ENCODE measurements at regions not wholly inside any gene's neighbourhood (a gene's known extent, or its start where the extent isn't known, plus 50 kb on each side); places are given as distances from the start of the nearest gene placed in this dataset.

DNA sequence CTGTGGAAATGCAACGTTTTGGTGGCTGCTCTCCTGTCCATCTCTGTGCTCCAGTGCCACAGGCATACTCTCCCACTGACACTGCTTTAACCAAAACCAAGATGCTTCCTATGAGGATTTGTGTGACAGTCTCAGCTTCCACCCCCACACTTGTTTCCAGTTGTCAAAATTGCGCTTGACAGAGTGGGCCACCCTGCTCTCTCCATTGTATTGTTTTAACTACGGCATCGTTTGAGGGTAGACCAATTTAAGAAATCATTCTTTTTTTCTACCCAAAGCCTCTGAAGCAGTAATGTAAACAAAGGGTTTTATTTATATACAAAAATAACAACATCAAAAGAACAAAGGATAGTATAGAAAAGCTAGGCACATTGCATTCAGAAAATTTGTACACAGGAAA lies 178.0 kb downstream of the INHBA start:
- Mint-ChIP-seq H3K27me3 (ENCODE audit: low read depth) (no peaks in the 10 kb centered on the region), H3K9me3 (peaks cover 18% of the 10 kb centered on the region)

DNA sequence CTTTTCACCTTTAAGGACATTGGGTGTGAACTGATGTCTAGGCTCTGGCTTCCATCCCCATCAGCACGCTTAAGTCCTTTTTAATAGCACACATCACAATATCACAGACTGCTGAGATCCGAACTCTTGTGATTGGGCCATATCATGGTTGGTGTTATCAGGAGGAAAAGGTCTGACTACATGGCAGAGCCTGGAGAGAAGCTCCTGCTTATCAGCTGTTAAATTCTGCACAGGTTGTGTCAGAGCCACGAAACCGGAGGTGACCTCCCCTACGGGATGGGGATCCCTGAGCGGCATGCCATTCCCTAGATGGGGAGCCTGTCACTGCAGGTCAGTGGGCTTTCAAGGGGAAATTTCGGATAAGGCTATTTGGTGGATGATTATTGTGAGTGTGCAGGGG lies 182.4 kb downstream of the INHBA start:
- Mint-ChIP-seq H3K4me3 (no peak overlapping the region), H3K4me1 (ENCODE audit: low read depth) (no peaks in the 10 kb centered on the region), H3K9me3 (peaks cover 21% of the 10 kb centered on the region), H3K36me3 (ENCODE audit: insufficient read depth) (no peaks in the 10 kb centered on the region), H3K27me3 (ENCODE audit: low read depth) (no peaks in the 10 kb centered on the region)
- DNase-seq (no peak), ATAC-seq (no peak)

More for the DNA sequence above, 178.0 kb downstream of the INHBA start:
- ATAC-seq: no peak
- Mint-ChIP-seq H3K4me3 (no peak overlapping the region), H3K36me3 (ENCODE audit: insufficient read depth) (no peaks in the 10 kb centered on the region), H3K4me1 (ENCODE audit: low read depth) (no peaks in the 10 kb centered on the region)
- no peak for DNase-seq

DNA sequence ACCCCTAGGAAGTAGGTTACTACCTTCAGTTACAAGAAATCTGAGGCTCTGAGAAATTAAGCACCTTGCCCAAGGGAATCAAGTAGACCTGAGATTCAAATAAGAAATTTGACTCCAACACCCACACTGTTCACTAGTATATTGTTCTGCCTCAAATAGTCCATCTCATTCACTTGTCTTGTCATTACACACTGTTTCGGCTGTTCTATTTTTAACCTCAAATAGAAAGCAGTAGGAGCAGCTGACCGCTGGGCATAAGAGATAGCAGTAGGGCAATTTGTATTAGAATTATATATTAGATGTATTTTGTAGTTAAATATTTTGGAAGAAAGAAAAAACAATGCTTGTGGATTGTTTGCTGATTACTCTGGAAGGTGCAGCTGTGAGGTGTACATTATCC lies 185.1 kb downstream of the INHBA start:
- no peak overlapping the region for H3K4me3 Mint-ChIP-seq

DNA sequence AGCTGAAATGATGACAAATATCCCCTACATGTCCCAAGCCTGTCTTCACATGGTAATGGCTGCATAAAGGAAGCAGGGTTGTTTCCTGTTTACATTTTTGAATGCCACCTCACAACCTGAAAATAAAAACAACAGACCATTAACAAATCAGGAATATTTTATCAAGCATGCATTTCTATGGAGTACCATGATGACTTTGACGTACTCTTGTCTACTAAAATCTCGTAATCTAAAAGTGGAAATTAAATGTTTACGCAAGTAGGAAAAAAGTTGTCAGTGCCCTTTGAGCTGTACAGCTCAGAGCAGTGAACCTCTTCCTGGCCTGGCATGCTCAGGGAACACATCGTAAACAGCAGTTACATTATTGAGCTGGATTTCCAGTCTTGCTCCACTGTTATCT lies 194.1 kb downstream of the INHBA start:
- Mint-ChIP-seq H3K27me3 (ENCODE audit: low read depth) (no peaks in the 10 kb centered on the region), H3K9me3 (peaks cover 7% of the 10 kb centered on the region), H3K36me3 (ENCODE audit: insufficient read depth) (no peaks in the 10 kb centered on the region), H3K4me3 (no peak overlapping the region), H3K4me1 (ENCODE audit: low read depth) (no peaks in the 10 kb centered on the region)
- no peak for DNase-seq
- no peak for ATAC-seq

More for the DNA sequence above, 185.1 kb downstream of the INHBA start:
- Mint-ChIP-seq H3K27me3 (ENCODE audit: low read depth) (no peaks in the 10 kb centered on the region), H3K36me3 (ENCODE audit: insufficient read depth) (no peaks in the 10 kb centered on the region), H3K9me3 (peaks cover 8% of the 10 kb centered on the region), H3K4me1 (ENCODE audit: low read depth) (no peaks in the 10 kb centered on the region)
- DNase-seq (no peak), ATAC-seq (no peak)

DNA sequence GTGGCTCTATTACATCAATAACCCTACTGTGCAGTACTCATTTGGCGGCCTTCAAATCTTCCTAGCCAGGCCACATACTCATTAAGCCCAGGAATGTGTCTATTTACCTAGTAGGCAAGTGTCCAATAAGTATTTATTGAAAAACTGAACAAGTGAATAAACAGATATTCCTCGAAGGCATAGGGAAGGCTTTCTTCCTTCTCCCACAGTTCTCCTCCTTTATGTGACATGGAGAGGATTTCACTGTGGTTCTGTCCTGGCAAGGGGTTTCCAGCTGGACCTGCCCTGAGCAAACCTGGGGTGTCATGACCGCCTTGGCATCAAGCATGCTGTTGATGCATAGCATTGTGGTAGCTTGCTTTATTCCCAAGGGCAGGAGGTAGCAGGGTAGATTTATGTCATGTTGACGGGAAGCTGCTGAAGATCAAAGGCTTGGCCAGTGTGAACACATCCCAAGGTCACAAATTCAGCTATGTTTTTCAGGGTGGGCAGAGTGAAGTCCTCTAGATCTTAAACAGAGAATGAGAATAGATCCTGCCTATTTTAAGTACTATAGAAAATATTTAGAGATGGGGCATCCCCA lies 195.1 kb downstream of the INHBA start:
- Mint-ChIP-seq H3K4me3 (no peak overlapping the region), H3K36me3 (ENCODE audit: insufficient read depth) (no peaks in the 10 kb centered on the region), H3K27me3 (ENCODE audit: low read depth) (no peaks in the 10 kb centered on the region), H3K9me3 (peaks cover 7% of the 10 kb centered on the region), H3K4me1 (ENCODE audit: low read depth) (no peaks in the 10 kb centered on the region)
- DNase-seq (no peak), ATAC-seq (no peak)

DNA sequence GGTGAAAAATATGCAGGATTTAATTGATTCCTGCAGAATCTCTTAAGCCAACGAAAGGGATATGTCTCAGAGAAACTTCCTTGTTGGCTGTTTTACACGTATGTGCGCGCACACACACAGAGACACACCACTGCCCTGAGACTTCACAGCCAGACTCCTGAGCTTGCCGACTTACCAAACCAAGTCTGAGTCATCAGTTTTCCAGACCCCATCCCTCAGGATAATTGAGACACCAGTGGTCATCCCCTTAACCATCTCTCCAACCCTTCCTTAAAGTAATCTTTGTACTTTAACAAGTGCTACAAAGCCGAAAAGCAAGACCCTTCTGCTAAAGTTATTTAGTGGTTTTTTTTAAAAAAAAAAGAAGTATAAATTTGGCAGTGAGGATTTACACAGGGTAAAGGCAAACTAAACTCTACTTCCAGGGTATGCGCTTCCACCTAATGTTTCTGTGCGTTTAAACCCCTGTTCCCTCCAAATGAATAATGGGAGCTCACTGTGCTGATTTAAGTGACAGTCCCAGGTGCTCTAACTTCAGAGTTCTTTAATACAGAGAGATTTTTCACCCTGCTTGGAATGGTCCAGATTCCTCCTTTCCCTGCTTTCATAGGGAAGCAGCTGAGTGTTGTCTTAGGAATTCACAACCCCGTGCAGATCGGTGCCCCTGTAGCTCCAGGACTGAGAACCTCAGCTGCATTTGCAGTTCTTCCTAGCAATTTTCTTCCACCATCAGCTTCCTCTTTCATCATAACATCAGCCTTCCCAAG lies 198.5 kb downstream of the INHBA start:
- ATAC-seq: no peak

DNA sequence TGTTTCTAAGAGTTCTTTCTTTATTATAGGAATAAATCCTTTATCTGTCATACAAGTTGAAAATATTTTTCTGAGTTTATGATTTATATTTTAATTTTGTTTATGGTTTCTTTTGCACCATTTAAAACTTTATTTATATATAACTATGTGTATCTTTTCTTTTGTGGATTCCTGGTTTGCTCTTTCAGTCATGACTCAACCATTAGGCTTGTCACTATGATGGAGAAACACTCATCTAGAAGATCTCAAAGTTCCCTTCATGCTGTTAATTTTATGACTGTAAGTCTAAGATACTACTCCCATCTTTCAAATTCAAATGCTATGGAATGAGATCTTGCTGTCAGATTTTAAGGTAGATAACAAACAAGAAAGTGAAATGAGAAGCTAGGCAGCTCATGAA lies 199.5 kb downstream of the INHBA start:
- Mint-ChIP-seq H3K4me1 (ENCODE audit: low read depth) (no peaks in the 10 kb centered on the region), H3K4me3 (no peak overlapping the region), H3K27me3 (ENCODE audit: low read depth) (no peaks in the 10 kb centered on the region), H3K36me3 (ENCODE audit: insufficient read depth) (no peaks in the 10 kb centered on the region), H3K9me3 (peaks cover 13% of the 10 kb centered on the region)
- no peak for DNase-seq
- ATAC-seq: no peak

More for the DNA sequence above, 198.5 kb downstream of the INHBA start:
- Mint-ChIP-seq H3K4me3 (no peak overlapping the region), H3K27me3 (ENCODE audit: low read depth) (no peaks in the 10 kb centered on the region), H3K9me3 (peaks cover 13% of the 10 kb centered on the region), H3K36me3 (ENCODE audit: insufficient read depth) (no peaks in the 10 kb centered on the region), H3K4me1 (ENCODE audit: low read depth) (no peaks in the 10 kb centered on the region)
- DNase-seq: no peak

DNA sequence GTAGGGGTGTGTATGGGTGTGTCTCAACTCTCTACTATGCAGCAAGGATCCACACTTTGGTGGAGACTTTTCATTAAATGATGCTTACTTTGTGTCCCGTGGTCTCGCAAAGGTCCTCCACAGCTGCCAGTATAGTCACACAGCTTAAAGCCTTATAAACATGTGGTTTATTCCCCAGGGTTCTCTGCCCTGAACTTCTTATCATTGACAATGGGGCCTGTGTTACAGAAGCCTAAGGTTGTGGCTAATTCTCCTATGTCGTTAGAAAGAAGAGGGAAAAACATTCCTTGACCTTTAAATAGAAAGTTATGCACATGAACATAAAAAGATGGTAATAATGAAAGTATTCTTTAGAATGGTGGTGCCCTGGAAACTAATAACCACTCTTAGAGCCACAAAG lies 201.4 kb downstream of the INHBA start:
- no peak for ATAC-seq
- Mint-ChIP-seq H3K4me1 (ENCODE audit: low read depth) (no peaks in the 10 kb centered on the region), H3K36me3 (ENCODE audit: insufficient read depth) (no peaks in the 10 kb centered on the region), H3K27me3 (ENCODE audit: low read depth) (no peaks in the 10 kb centered on the region), H3K9me3 (peaks cover 12% of the 10 kb centered on the region), H3K4me3 (no peak overlapping the region)
- DNase-seq: no peak

DNA sequence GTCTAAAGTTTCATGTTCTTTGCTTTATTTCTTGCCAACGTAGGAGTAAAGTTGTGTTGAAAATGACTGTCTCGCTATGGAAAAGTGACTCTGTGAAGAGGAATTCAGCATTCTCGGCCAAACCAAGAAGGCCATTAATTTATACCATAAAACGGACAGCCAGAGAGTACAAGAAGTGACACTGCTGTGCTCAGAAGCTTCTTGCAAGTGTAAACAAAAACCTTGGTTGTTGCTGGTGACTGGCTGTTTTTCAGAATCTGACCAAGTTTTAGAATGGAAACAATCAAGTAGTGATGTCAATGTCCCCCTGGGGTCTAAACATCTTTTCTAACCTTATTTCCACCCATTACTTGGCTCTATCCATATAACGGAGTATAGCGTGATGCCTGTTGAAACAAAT lies 201.9 kb downstream of the INHBA start:
- H3K9me3 Mint-ChIP-seq: peaks cover 12% of the 10 kb centered on the region
- no peak for DNase-seq
- ATAC-seq: no peak
- H3K36me3 Mint-ChIP-seq (ENCODE audit: insufficient read depth): no peaks in the 10 kb centered on the region
- H3K4me3 Mint-ChIP-seq: no peak overlapping the region
- no peaks in the 10 kb centered on the region for H3K4me1 Mint-ChIP-seq (ENCODE audit: low read depth)
- H3K27me3 Mint-ChIP-seq (ENCODE audit: low read depth): no peaks in the 10 kb centered on the region

DNA sequence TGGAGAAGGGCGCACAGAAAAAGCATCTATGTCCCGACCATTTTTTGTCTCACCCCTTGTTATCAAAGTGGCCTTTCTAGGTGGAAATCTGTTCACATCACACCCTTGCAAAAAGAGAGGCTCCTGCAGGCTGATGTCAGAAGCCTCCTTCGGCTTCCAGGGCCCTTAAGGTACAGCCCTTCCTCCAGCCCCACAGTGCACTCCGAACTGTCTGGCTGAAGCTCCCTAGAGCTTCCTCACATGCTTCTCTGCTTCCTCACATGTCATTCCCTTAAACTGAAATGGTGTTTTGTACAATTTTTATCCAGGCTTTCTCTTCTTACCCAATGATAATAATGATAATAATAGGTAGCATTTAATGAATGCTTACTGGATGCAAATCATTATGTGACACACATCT lies 210.3 kb downstream of the INHBA start:
- Mint-ChIP-seq H3K4me3 (no peak overlapping the region), H3K27me3 (ENCODE audit: low read depth) (no peaks in the 10 kb centered on the region), H3K36me3 (ENCODE audit: insufficient read depth) (no peaks in the 10 kb centered on the region), H3K4me1 (ENCODE audit: low read depth) (no peaks in the 10 kb centered on the region), H3K9me3 (peaks cover 3% of the 10 kb centered on the region)
- ATAC-seq (no peak), DNase-seq (no peak)

DNA sequence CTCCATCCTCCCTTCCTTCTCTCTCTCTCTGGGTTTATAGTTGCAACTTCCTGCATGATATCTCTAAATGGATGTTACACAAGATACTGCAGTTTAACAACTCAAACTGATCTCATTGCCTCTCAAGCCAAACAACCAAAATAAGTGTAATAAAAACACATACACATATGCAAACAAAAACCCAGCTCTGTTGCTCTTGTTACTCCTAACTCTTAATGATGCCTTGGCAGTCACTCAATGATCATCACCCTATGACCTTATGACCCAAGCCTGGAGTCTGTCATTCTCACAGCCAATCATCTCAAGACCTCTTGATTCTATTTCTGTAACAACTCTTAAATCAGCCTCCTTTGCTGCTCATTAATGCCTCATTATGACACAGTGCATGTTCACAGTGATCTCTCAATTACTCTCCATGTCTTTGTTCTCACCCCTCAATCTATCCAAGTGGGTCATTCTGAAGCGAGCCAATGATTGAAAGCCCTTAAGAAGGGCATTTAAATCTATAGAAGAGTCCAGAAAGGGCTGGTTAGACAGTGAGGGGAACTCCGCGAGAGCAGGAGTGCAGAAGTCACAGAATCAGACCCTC lies 210.9 kb downstream of the INHBA start:
- ATAC-seq: no peak
- Mint-ChIP-seq H3K9me3 (peaks cover 2% of the 10 kb centered on the region), H3K27me3 (ENCODE audit: low read depth) (no peaks in the 10 kb centered on the region), H3K4me1 (ENCODE audit: low read depth) (no peaks in the 10 kb centered on the region), H3K36me3 (ENCODE audit: insufficient read depth) (no peaks in the 10 kb centered on the region), H3K4me3 (no peak overlapping the region)
- no peak for DNase-seq

DNA sequence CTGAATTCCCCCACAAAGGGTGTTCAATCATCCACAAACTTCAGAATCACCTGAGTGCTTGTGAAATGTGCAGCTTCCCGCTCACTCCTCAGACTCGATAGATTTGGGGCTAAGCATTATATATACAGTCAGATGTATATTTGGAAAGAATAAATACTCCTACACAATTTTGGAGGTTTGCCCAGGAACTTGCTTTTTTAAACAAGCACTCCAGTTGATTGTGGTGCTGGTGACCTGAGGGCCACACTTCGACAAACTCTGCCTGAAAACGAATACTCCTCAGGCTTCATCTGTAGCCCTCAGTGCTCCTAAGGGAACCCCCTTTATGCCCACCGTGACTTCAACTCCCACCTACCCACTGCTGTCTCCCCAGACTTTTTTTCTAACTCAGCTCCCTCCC lies 211.6 kb downstream of the INHBA start:
- no peaks in the 10 kb centered on the region for H3K36me3 Mint-ChIP-seq (ENCODE audit: insufficient read depth)
- ATAC-seq (no peak), DNase-seq (no peak)
- no peak overlapping the region for H3K4me3 Mint-ChIP-seq
- no peaks in the 10 kb centered on the region for H3K27me3 Mint-ChIP-seq (ENCODE audit: low read depth)
- no peaks in the 10 kb centered on the region for H3K4me1 Mint-ChIP-seq (ENCODE audit: low read depth)
- H3K9me3 Mint-ChIP-seq: no peaks in the 10 kb centered on the region

DNA sequence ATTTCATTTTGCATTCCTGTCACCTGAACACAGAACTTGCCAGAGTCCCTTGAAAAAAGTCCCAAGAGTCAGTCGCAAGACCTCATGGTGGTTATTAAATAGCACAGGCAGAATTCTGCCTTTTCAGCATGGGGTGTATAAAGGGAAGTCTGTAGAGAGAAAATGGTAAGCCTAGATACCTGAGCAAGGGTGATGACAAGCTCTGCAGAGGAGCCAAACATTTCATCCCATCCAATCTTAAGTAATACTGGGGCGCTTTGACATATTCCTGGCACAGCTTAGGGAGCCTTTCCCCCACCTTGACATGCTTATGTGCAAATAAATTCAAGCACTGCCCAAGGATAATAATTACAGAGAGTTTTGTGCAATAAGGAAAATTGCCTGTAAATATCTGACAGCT lies 213.0 kb downstream of the INHBA start:
- Mint-ChIP-seq H3K27me3 (ENCODE audit: low read depth) (no peaks in the 10 kb centered on the region), H3K4me3 (no peak overlapping the region), H3K9me3 (no peaks in the 10 kb centered on the region), H3K36me3 (ENCODE audit: insufficient read depth) (no peaks in the 10 kb centered on the region), H3K4me1 (ENCODE audit: low read depth) (no peaks in the 10 kb centered on the region)
- DNase-seq (no peak), ATAC-seq (no peak)

DNA sequence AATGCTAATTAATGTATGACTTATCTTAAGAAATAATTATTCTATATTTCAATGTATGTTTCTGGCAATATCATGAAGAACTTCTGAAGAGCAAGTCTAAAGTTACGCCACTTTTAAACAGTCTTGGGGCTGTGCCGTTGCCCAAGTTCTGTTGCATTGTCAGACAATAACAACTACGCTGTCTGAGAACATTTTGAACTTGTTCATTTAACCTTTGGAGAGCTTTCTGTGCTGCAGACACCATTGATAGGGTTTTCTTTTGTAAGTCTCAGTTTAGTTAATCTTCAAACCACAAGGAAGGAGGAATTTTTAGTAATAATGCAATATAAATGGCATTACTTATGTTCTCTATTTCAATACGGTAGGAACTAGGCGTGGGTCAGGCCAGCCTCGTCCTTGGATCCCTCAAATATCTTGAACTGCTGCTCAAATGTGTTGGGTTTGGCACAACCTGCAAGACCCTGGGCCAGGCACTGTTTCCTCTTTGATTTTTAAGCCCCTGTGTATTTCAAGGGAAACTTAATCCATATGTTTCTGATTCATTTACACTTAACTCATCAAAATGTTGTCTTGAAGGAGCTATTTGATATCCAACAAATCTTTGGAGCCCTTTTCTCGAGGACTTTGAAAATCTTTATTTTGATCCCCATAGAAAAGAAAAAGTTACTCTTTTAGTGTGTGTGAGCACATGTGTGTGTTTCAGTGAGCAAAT lies 215.5 kb downstream of the INHBA start:
- no peak for ATAC-seq
- Mint-ChIP-seq H3K9me3 (no peaks in the 10 kb centered on the region), H3K4me1 (ENCODE audit: low read depth) (no peaks in the 10 kb centered on the region), H3K36me3 (ENCODE audit: insufficient read depth) (no peaks in the 10 kb centered on the region), H3K4me3 (no peak overlapping the region), H3K27me3 (ENCODE audit: low read depth) (no peaks in the 10 kb centered on the region)
- no peak for DNase-seq

DNA sequence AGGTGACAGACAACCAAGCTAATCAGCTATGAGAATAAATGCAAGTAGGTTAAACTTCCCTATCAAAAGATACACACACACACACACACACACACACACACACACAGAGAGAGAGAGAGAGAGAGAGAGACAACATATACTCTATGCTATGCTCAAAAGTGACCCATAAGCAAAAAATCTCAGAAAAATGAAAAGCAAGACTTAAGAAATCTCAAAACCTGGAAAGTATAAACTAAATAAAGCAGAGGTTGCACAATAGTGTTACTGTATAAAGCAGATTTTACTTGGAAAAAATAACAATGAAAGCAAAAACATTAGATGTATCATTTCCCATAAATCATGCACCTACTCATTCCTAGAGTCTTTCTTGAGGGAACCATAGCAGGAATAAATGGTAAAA lies 221.5 kb downstream of the INHBA start:
- H3K36me3 Mint-ChIP-seq (ENCODE audit: insufficient read depth): no peaks in the 10 kb centered on the region

More for the DNA sequence above, 221.5 kb downstream of the INHBA start:
- ATAC-seq (no peak), DNase-seq (no peak)
- no peaks in the 10 kb centered on the region for H3K4me1 Mint-ChIP-seq (ENCODE audit: low read depth)
- no peaks in the 10 kb centered on the region for H3K27me3 Mint-ChIP-seq (ENCODE audit: low read depth)
- no peak overlapping the region for H3K4me3 Mint-ChIP-seq
- no peaks in the 10 kb centered on the region for H3K9me3 Mint-ChIP-seq

All from activated T-cell treated with anti-CD3 and anti-CD28 coated beads, Interleukin-2, amount 50 U/mL, for 4 hours (primary cell).